CD14-positive monocyte (primary cell): ENCODE measurements at regions not wholly inside any gene's neighbourhood (a gene's known extent, or its start where the extent isn't known, plus 50 kb on each side); places are given as distances from the start of the nearest gene placed in this dataset.

Experiments
- DNase-seq, 3 donors: peaks; one replicate each; pipeline ENCODE4 v3.0.0-alpha.2; 2011 to 2022
- H2AFZ ChIP-seq: 2 replicates; pipeline ENCODE4 v1.6.0; 2012; ENCODE audit warnings: mild to moderate bottlenecking, low read depth, low read length, inconsistent platforms; ENCODE audit not compliant: insufficient read depth, poor library complexity, severe bottlenecking
- H3K27ac ChIP-seq, 2 donors: 1 replicate in 1 of 2; 2 replicates in 1 of 2; pipeline ENCODE4 v1.5.1; 2012 to 2013; ENCODE audit warnings: low read length in 2 of 2, control low read depth in 1 of 2, inconsistent platforms in 1 of 2, low read depth in 1 of 2, mild to moderate bottlenecking in 1 of 2
- H3K27me3 ChIP-seq, 2 donors: one replicate each; pipeline versions ENCODE4 v1.6.0 to v1.6.1; 2011 to 2013; ENCODE audit warnings: low read length in 2 of 2; ENCODE audit not compliant: control insufficient read depth in 2 of 2, insufficient read depth in 2 of 2
- H3K36me3 ChIP-seq, 2 donors: replicated peaks in 1 of 2; 1 replicate in 1 of 2; 2 replicates in 1 of 2; pipeline versions ENCODE4 v1.5.1 to v1.6.1; 2012 to 2013; ENCODE audit warnings: low read length in 2 of 2, control low read depth in 1 of 2, inconsistent platforms in 1 of 2, mild to moderate bottlenecking in 1 of 2; ENCODE audit not compliant: insufficient read depth in 2 of 2, control insufficient read depth in 1 of 2
- H3K4me1 ChIP-seq, 2 donors: 1 replicate in 1 of 2; 2 replicates in 1 of 2; pipeline versions ENCODE4 v1.5.1 to v1.6.1; 2012 to 2013; ENCODE audit warnings: low read length in 2 of 2, control low read depth in 1 of 2, inconsistent platforms in 1 of 2, mild to moderate bottlenecking in 1 of 2, moderate library complexity in 1 of 2; ENCODE audit not compliant: insufficient read depth in 2 of 2, control insufficient read depth in 1 of 2
- H3K4me2 ChIP-seq: replicated peaks from 2 replicates; pipeline ENCODE3; 2012; ENCODE audit warnings: low read length, moderate library complexity, mild to moderate bottlenecking; ENCODE audit not compliant: poor library complexity, severe bottlenecking; ENCODE audit errors: extremely low read depth
- H3K4me3 ChIP-seq, 3 experiments: fragments of 200-600 bp in 1 of 3; sonication (generic) in 1 of 3; replicated peaks in 1 of 3; 1 replicate in 2 of 3; 2 replicates in 1 of 3; pipeline ENCODE4 v1.5.1; 2011 to 2013; ENCODE audit warnings: low read length in 3 of 3, mild to moderate bottlenecking in 3 of 3, control low read depth in 2 of 3, low read depth in 2 of 3, inconsistent platforms in 1 of 3, moderate library complexity in 1 of 3
- H3K79me2 ChIP-seq: 2 replicates; pipeline ENCODE4 v1.6.0; 2012; ENCODE audit warnings: mild to moderate bottlenecking, control low read depth, inconsistent platforms, low read length, moderate library complexity; ENCODE audit not compliant: insufficient read depth
- H3K9ac ChIP-seq: 2 replicates; pipeline ENCODE4 v1.6.0; 2017; ENCODE audit warnings: low read length, mild to moderate bottlenecking; ENCODE audit not compliant: insufficient read depth, poor library complexity, severe bottlenecking
- H3K9me3 ChIP-seq, 2 donors: replicated peaks in 1 of 2; 1 replicate in 1 of 2; 2 replicates in 1 of 2; pipeline versions ENCODE4 v1.5.1 to v1.6.1; 2012 to 2013; ENCODE audit warnings: low read length in 2 of 2, control low read depth in 1 of 2; ENCODE audit not compliant: control insufficient read depth in 1 of 2, insufficient read depth in 1 of 2
- H4K20me1 ChIP-seq: 2 replicates; pipeline ENCODE4 v1.6.0; 2012; ENCODE audit warnings: mild to moderate bottlenecking, low read length, control low read depth, moderate library complexity; ENCODE audit not compliant: insufficient read depth
- H3K27ac Mint-ChIP-seq, 7 donors: one replicate each; pipeline ENCODE4 v1.8.0; 2020; ENCODE audit warnings: mild to moderate bottlenecking in 7 of 7, mixed read lengths in 7 of 7, moderate library complexity in 6 of 7, inconsistent platforms in 2 of 7
- H3K27me3 Mint-ChIP-seq, 3 donors: one replicate each; pipeline ENCODE4 v1.8.0; 2021 to 2022; ENCODE audit warnings: low read depth in 3 of 3, mild to moderate bottlenecking in 3 of 3, mixed read lengths in 3 of 3, moderate library complexity in 3 of 3, inconsistent platforms in 1 of 3
- H3K36me3 Mint-ChIP-seq, 2 donors: one replicate each; pipeline ENCODE4 v1.8.0; 2020; ENCODE audit warnings: mixed read lengths in 2 of 2, inconsistent platforms in 1 of 2, mild to moderate bottlenecking in 1 of 2
- H3K4me1 Mint-ChIP-seq: one replicate; pipeline ENCODE4 v1.8.0; 2020; ENCODE audit warnings: mild to moderate bottlenecking, mixed read lengths
- H3K4me3 Mint-ChIP-seq, 2 donors: one replicate each; pipeline ENCODE4 v1.8.0; 2020; ENCODE audit warnings: mild to moderate bottlenecking in 2 of 2, mixed read lengths in 2 of 2, moderate library complexity in 1 of 2
- H3K9me3 Mint-ChIP-seq, 7 donors: one replicate each; pipeline ENCODE4 v1.8.0; 2020 to 2022; ENCODE audit warnings: mixed read lengths in 7 of 7, mild to moderate bottlenecking in 6 of 7, moderate library complexity in 6 of 7, inconsistent platforms in 2 of 7
- WGBS: methylation state at CpG from one replicate; pipeline ENCODE4 v1.1.5; 2013; ENCODE audit warnings: missing lambda C conversion rate; ENCODE audit not compliant: insufficient coverage; 5-methylcytosine and 5-hydroxymethylcytosine counted together
- intact Hi-C, 2 donors: fragments of 100-400 bp; cut with micrococcal nuclease; formaldehyde crosslinking; loops; one replicate each; pipeline versions ENCODE4 v1.15.0 to v1.15.1; 2023
- TF ChIP-seq, protein P1 (sequence below): fragments of 200-600 bp; IDR thresholded peaks from one replicate; pipeline ENCODE4 v1.8.0; 2022; ENCODE audit warnings: antibody characterized with exemption, mild to moderate bottlenecking

DNA sequence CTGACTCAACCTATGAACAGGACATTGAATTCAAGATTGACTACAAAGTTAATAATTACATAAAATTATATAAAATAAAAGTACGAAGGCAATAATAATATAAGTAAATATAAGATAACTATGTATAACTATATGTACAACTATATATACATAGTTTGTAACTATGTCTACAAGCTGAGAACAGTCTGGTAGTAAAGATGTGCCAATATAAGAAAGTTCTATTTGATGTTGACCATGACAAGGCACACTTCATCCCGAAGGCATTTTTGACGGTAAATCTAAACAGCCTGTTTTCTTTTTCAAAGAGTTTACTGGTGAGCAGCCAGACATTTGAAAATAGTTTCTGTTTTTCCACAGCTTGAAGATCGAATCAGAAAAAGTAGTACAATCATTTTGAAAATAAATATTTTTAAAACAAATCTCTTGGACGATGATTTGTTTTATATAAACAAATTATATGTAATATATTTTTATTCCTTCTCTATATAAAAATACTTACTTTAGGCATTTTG is 112.9 kb downstream of the CEP44 start:
- no peaks in the 10 kb centered on the region for H3K79me2 ChIP-seq
- no peak overlapping the region for H3K27ac ChIP-seq
- TF ChIP-seq, protein P1, sequence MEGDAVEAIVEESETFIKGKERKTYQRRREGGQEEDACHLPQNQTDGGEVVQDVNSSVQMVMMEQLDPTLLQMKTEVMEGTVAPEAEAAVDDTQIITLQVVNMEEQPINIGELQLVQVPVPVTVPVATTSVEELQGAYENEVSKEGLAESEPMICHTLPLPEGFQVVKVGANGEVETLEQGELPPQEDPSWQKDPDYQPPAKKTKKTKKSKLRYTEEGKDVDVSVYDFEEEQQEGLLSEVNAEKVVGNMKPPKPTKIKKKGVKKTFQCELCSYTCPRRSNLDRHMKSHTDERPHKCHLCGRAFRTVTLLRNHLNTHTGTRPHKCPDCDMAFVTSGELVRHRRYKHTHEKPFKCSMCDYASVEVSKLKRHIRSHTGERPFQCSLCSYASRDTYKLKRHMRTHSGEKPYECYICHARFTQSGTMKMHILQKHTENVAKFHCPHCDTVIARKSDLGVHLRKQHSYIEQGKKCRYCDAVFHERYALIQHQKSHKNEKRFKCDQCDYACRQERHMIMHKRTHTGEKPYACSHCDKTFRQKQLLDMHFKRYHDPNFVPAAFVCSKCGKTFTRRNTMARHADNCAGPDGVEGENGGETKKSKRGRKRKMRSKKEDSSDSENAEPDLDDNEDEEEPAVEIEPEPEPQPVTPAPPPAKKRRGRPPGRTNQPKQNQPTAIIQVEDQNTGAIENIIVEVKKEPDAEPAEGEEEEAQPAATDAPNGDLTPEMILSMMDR = no peak
- H3K9me3 ChIP-seq = no peaks in the 10 kb centered on the region
- intact Hi-C loops = no loop called here
- no peaks in the 10 kb centered on the region for H3K4me1 ChIP-seq
- Mint-ChIP-seq H3K4me1 (peaks cover 6% of the 10 kb centered on the region), H3K4me3 (no peak overlapping the region), H3K27ac (no peak overlapping the region), H3K9me3 (peaks cover 0 to 4% (median 2%) of the 10 kb centered on the region in 7 donors), H3K36me3 (no peaks in the 10 kb centered on the region), H3K27me3 (peaks cover 0 to 4% (median 1%) of the 10 kb centered on the region in 3 donors)
- DNase-seq = no peak
- WGBS = 82% methylated on average over 2 of the region's 5 CpGs
- H3K27me3 ChIP-seq = no peaks in the 10 kb centered on the region
- H3K4me3 ChIP-seq = no peak overlapping the region
- H2AFZ ChIP-seq = no peak overlapping the region
- H3K9ac ChIP-seq = no peak overlapping the region
- H3K36me3 ChIP-seq = no peaks in the 10 kb centered on the region
- H3K4me2 ChIP-seq = no peak overlapping the region
- H4K20me1 ChIP-seq = no peaks in the 10 kb centered on the region

DNA sequence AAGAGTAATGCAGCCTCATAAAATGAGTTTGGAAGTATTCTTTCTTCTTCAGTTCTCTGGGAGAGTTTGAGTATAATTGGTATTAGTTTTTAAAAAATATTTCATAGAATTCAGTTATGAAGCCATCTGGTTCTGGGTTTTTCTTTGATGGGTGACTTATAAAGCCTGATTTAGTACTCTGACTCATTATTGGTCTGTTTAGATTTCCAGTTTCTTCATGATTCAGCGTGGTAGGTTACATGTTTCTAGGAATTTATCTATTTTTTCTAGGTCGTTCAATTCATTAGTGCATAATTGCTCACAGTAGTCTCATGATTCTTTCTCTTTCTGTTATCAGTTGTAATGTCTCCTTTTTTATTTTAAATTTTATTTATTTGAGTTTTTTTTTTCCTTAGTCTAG is 111.2 kb downstream of the CEP44 start:
- Mint-ChIP-seq H3K27ac (no peak overlapping the region), H3K9me3 (peaks cover 0 to 4% (median 0%) of the 10 kb centered on the region in 7 donors), H3K27me3 (peaks cover 0 to 4% (median 0%) of the 10 kb centered on the region in 3 donors), H3K4me3 (no peak overlapping the region), H3K36me3 (no peaks in the 10 kb centered on the region), H3K4me1 (peaks cover 6% of the 10 kb centered on the region)
- Histone ChIP-seq H3K27ac (no peak overlapping the region), H4K20me1 (no peaks in the 10 kb centered on the region), H2AFZ (no peak overlapping the region), H3K79me2 (no peaks in the 10 kb centered on the region), H3K4me1 (no peaks in the 10 kb centered on the region), H3K4me3 (no peak overlapping the region), H3K4me2 (no peak overlapping the region), H3K27me3 (no peaks in the 10 kb centered on the region), H3K36me3 (no peaks in the 10 kb centered on the region), H3K9ac (no peak overlapping the region), H3K9me3 (no peaks in the 10 kb centered on the region)
- intact Hi-C loops = no loop called here
- TF ChIP-seq, protein P1 = no peak
- no CpG with 5 or more reads among the region's 2 CpGs for WGBS
- no peak for DNase-seq
